SU-DHL-6 (cell line): ENCODE measurements at regions not wholly inside any gene's neighbourhood (a gene's known extent, or its start where the extent isn't known, plus 50 kb on each side); places are given as distances from the start of the nearest gene placed in this dataset.
"Not testable (repeated sequence)": the region's sequence is repeated elsewhere in the genome, so short reads cannot be mapped to it uniquely, and the experiment has no call there.

Experiments used
- EZH2phosphoT487 ChIP-seq: fragments of 200-600 bp; sonication (generic), shearing (Covaris generic); conservative IDR thresholded peaks from 2 replicates; pipeline ENCODE4 v1.6.1; 2018; ENCODE audit warnings: mild to moderate bottlenecking, antibody characterized with exemption, low read length, moderate library complexity, mixed read lengths
- TF ChIP-seq, protein P1 (sequence below): fragments of 200-600 bp; sonication (generic); IDR thresholded peaks from one replicate; pipeline ENCODE4 v1.5.1; 2017; ENCODE audit warnings: antibody characterized with exemption, mild to moderate bottlenecking, low read length, moderate library complexity; ENCODE audit not compliant: insufficient read depth, poor library complexity, severe bottlenecking

GRCh38 chr2:239718991-239719390 lies 306.2 kb downstream of the NDUFA10 start:
- TF ChIP-seq, protein P1, sequence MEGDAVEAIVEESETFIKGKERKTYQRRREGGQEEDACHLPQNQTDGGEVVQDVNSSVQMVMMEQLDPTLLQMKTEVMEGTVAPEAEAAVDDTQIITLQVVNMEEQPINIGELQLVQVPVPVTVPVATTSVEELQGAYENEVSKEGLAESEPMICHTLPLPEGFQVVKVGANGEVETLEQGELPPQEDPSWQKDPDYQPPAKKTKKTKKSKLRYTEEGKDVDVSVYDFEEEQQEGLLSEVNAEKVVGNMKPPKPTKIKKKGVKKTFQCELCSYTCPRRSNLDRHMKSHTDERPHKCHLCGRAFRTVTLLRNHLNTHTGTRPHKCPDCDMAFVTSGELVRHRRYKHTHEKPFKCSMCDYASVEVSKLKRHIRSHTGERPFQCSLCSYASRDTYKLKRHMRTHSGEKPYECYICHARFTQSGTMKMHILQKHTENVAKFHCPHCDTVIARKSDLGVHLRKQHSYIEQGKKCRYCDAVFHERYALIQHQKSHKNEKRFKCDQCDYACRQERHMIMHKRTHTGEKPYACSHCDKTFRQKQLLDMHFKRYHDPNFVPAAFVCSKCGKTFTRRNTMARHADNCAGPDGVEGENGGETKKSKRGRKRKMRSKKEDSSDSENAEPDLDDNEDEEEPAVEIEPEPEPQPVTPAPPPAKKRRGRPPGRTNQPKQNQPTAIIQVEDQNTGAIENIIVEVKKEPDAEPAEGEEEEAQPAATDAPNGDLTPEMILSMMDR = not testable (repeated sequence)
- TF ChIP-seq EZH2phosphoT487 = not testable (repeated sequence)
